Stimulated activated CD4-positive, alpha-beta T cell treated with anti-CD3 and anti-CD28 coated beads, TNF-alpha, amount 100 ng/mL, for 4 hours (primary cell): ENCODE measurements at regions not wholly inside any gene's neighbourhood (a gene's known extent, or its start where the extent isn't known, plus 50 kb on each side); places are given as distances from the start of the nearest gene placed in this dataset.
"Not testable (repeated sequence)": the region's sequence is repeated elsewhere in the genome, so short reads cannot be mapped to it uniquely, and the experiment has no call there.

Source experiments
- DNase-seq, 3 experiments: peaks; one replicate each; pipeline ENCODE4 v3.0.0-alpha.2; 2020; ENCODE audit warnings: low read depth in 3 of 3

- not testable (repeated sequence) for DNase-seq
Observed at GRCh38 chr9:41839786-41840185, 289.4 kb downstream of the CNTNAP3B start.

- DNase-seq, result not testable (repeated sequence)
Observed at GRCh38 chr9:41838953-41839352, 290.3 kb downstream of the CNTNAP3B start.

GRCh38 chr9:41838562-41838851, 290.7 kb downstream of the CNTNAP3B start:
- not testable (repeated sequence) for DNase-seq

- not testable (repeated sequence) for DNase-seq
Observed at GRCh38 chr9:41837684-41838561, 291.3 kb downstream of the CNTNAP3B start.

- DNase-seq, result not testable (repeated sequence)
Observed at GRCh38 chr9:41833108-41833507, 296.1 kb downstream of the CNTNAP3B start.

- DNase-seq, result not testable (repeated sequence)
Observed at GRCh38 chr9:41824723-41825122, 304.5 kb downstream of the CNTNAP3B start.

- DNase-seq, result not testable (repeated sequence)
Observed at GRCh38 chr9:41802706-41803105, 326.5 kb downstream of the CNTNAP3B start.

- DNase-seq, result not testable (repeated sequence)
Observed at GRCh38 chr9:41798684-41799083, 330.5 kb downstream of the CNTNAP3B start.

GRCh38 chr9:41790719-41791363, 338.4 kb downstream of the CNTNAP3B start:
- DNase-seq, result not testable (repeated sequence)

GRCh38 chr9:41790007-41790406, 339.2 kb downstream of the CNTNAP3B start:
- not testable (repeated sequence) for DNase-seq

GRCh38 chr9:41789387-41789786, 339.8 kb downstream of the CNTNAP3B start:
- DNase-seq, result not testable (repeated sequence)

GRCh38 chr9:41787951-41788350, 341.3 kb downstream of the CNTNAP3B start:
- not testable (repeated sequence) for DNase-seq

- DNase-seq, result not testable (repeated sequence)
Observed at GRCh38 chr9:41787270-41787669, 342.0 kb downstream of the CNTNAP3B start.

GRCh38 chr9:41784006-41784405, 345.2 kb downstream of the CNTNAP3B start:
- DNase-seq, result not testable (repeated sequence)

GRCh38 chr9:41783070-41783810, 346.0 kb downstream of the CNTNAP3B start:
- DNase-seq, result not testable (repeated sequence)

GRCh38 chr9:41781899-41782298, 347.3 kb downstream of the CNTNAP3B start:
- not testable (repeated sequence) for DNase-seq

GRCh38 chr9:41779897-41780406, 349.3 kb downstream of the CNTNAP3B start:
- not testable (repeated sequence) for DNase-seq

GRCh38 chr9:41779192-41779591, 350.0 kb downstream of the CNTNAP3B start:
- not testable (repeated sequence) for DNase-seq

GRCh38 chr9:41778535-41779071, 350.6 kb downstream of the CNTNAP3B start:
- DNase-seq, result not testable (repeated sequence)

GRCh38 chr9:41777536-41777935, 351.7 kb downstream of the CNTNAP3B start:
- not testable (repeated sequence) for DNase-seq

- not testable (repeated sequence) for DNase-seq
Observed at GRCh38 chr9:41772541-41772940, 356.7 kb downstream of the CNTNAP3B start.

GRCh38 chr9:41771693-41772092, 357.5 kb downstream of the CNTNAP3B start:
- not testable (repeated sequence) for DNase-seq
